NT2/D1 (cell line): ENCODE measurements at regions not wholly inside any gene's neighbourhood (a gene's known extent, or its start where the extent isn't known, plus 50 kb on each side); places are given as distances from the start of the nearest gene placed in this dataset.

Source experiments
- DNase-seq: peaks from one replicate; pipeline ENCODE4 v3.0.0-alpha.2; 2011; ENCODE audit warnings: low read depth, low spot score
- H3K27me3 ChIP-seq: 2 replicates; pipeline ENCODE4 v1.6.0; 2011; ENCODE audit warnings: mild to moderate bottlenecking; ENCODE audit not compliant: insufficient read length, insufficient read depth
- H3K36me3 ChIP-seq: 2 replicates; pipeline ENCODE4 v1.6.1; 2011; ENCODE audit warnings: mild to moderate bottlenecking, low read length, mixed read lengths; ENCODE audit not compliant: insufficient read depth, insufficient read length
- H3K4me1 ChIP-seq: 2 replicates; pipeline ENCODE4 v1.5.1; 2011; ENCODE audit not compliant: insufficient read depth, insufficient read length
- H3K4me3 ChIP-seq: 2 replicates; pipeline ENCODE4 v1.5.1; 2011; ENCODE audit warnings: low read depth; ENCODE audit not compliant: insufficient read length
- H3K9ac ChIP-seq: 2 replicates; pipeline ENCODE4 v1.6.0; 2011; ENCODE audit warnings: low read depth; ENCODE audit not compliant: insufficient read length
- H3K9me3 ChIP-seq: 2 replicates; pipeline ENCODE4 v1.5.1; 2011; ENCODE audit warnings: mild to moderate bottlenecking, low read length; ENCODE audit not compliant: insufficient read depth
- SUZ12 ChIP-seq: IDR thresholded peaks from 2 replicates; pipeline ENCODE4 v1.6.1; 2011; ENCODE audit not compliant: insufficient read length, insufficient read depth; ENCODE audit errors: extremely low read depth
- YY1 ChIP-seq: IDR thresholded peaks from 2 replicates; pipeline ENCODE4 v1.6.1; 2011; ENCODE audit not compliant: insufficient read length, insufficient read depth
- ZNF274 ChIP-seq: IDR thresholded peaks from 2 replicates; pipeline ENCODE4 v1.6.1; 2011; ENCODE audit warnings: mild to moderate bottlenecking, low read depth, low read length

DNA sequence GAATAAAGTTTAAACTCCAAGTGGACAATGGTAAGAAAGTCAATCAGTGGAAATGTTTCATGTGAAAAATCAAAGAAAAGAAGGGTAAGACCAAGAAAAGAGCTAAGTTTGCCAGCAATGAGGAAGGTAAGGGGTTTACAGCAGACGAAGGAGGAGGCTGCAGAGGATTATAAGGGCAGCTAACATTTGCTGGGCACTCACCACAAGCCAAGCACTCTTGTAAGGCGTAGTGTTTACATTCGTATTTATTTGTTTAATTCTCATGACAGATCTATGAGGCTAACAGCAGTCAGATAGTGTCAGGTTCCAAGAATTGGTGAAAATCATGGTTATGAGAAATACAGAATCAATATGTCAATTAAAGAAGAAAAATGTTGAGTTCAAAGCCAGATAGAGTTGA lies 75.2 kb upstream of the NGF start:
- peaks cover 19% of the 10 kb centered on the region for H3K9me3 ChIP-seq
- H3K27me3 ChIP-seq = no peaks in the 10 kb centered on the region
- no peak for DNase-seq
- no peaks in the 10 kb centered on the region for H3K36me3 ChIP-seq
- no peak overlapping the region for H3K9ac ChIP-seq
- H3K4me3 ChIP-seq = no peak overlapping the region
- no peak for TF ChIP-seq SUZ12
- no peak for TF ChIP-seq YY1
- no peak for TF ChIP-seq ZNF274
- no peaks in the 10 kb centered on the region for H3K4me1 ChIP-seq

GRCh38 chr1:115412733-115413132 lies 74.7 kb upstream of the NGF start:
- no peak overlapping the region for H3K4me3 ChIP-seq
- no peaks in the 10 kb centered on the region for H3K36me3 ChIP-seq
- TF ChIP-seq ZNF274 (no peak), YY1 (no peak), SUZ12 (no peak)
- no peak for DNase-seq
- H3K9ac ChIP-seq = no peak overlapping the region
- peaks cover 19% of the 10 kb centered on the region for H3K9me3 ChIP-seq
- H3K4me1 ChIP-seq = no peaks in the 10 kb centered on the region
- no peaks in the 10 kb centered on the region for H3K27me3 ChIP-seq

DNA sequence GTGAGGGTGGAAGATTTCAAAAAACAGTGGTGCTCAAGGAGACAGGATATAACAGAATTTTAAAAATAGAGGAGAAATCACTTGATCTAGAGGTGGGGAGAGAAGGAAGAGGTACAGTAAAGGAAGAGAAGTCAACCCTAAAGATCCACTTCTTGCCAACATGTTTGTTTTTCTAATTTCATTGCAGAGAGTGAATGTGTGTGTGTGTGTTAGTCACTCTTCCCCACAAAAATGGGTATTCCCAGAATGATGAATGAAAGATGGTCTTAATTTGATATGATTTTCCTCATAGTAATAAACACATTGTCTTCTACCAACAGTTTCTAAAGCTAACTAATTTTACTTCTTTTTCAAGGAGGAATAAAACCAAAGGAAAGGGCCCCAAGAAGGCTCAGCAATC lies 74.2 kb upstream of the NGF start:
- Histone ChIP-seq H3K27me3 (no peaks in the 10 kb centered on the region), H3K9ac (no peak overlapping the region), H3K4me3 (no peak overlapping the region), H3K36me3 (no peaks in the 10 kb centered on the region), H3K4me1 (no peaks in the 10 kb centered on the region), H3K9me3 (peaks cover 14% of the 10 kb centered on the region)
- TF ChIP-seq SUZ12 (no peak), ZNF274 (no peak), YY1 (no peak)
- no peak for DNase-seq

DNA sequence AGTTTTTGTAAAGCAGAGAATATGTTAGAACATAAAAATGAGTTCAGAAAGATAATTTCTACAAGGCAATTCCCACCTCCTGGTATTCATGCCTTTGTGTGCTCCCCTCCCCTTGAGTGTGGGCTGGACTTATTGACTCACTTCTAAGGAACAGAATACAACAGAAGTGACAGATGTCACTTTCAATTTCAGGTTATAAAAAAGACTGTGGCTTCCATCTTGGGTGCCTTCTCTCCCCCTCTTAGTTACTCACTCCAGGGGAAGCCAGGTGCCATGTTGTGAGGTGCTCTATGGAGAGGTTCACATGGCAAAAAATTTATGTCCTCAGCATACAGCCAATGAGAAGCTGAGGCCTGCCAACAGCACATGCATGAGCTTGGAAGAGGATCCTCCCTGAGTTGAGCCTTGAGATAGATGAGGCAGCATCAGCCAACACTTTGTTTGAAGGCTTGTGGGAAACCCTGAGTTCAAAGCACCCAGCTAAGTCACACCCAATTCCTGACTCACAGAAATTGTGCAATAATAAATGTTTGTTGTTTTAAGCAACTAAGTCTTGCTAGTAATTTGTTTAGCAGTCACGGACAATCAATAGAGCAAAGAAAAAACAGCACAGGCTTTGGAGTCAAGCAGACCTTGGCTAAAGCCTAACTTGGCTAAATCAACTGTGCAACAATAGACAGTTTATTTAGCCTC lies 73.5 kb upstream of the NGF start:
- Histone ChIP-seq H3K4me3 (no peak overlapping the region), H3K9ac (no peak overlapping the region), H3K9me3 (peaks cover 7% of the 10 kb centered on the region), H3K4me1 (no peaks in the 10 kb centered on the region), H3K36me3 (no peaks in the 10 kb centered on the region), H3K27me3 (no peaks in the 10 kb centered on the region)
- TF ChIP-seq SUZ12 (no peak), ZNF274 (no peak), YY1 (no peak)
- DNase-seq = no peak

- no peak for DNase-seq
- no peak overlapping the region for H3K4me3 ChIP-seq
- no peak for TF ChIP-seq YY1
- no peak for TF ChIP-seq ZNF274
- no peak for TF ChIP-seq SUZ12
- peaks cover 6% of the 10 kb centered on the region; the same call in 1 of the 2 replicates for H3K9me3 ChIP-seq
- no peaks in the 10 kb centered on the region for H3K4me1 ChIP-seq
- no peaks in the 10 kb centered on the region for H3K36me3 ChIP-seq
- H3K27me3 ChIP-seq = no peaks in the 10 kb centered on the region
- no peak overlapping the region for H3K9ac ChIP-seq
Observed at GRCh38 chr1:115409094-115410015, 71.3 kb upstream of the NGF start.

- Histone ChIP-seq H3K4me1 (no peaks in the 10 kb centered on the region), H3K9ac (no peak overlapping the region), H3K27me3 (no peaks in the 10 kb centered on the region), H3K4me3 (no peak overlapping the region), H3K36me3 (no peaks in the 10 kb centered on the region), H3K9me3 (peaks cover 6% of the 10 kb centered on the region; the same call in 1 of the 2 replicates)
- TF ChIP-seq ZNF274 (no peak), YY1 (no peak), SUZ12 (no peak)
- no peak for DNase-seq
Observed at GRCh38 chr1:115408533-115408932, 70.5 kb upstream of the NGF start.

DNA sequence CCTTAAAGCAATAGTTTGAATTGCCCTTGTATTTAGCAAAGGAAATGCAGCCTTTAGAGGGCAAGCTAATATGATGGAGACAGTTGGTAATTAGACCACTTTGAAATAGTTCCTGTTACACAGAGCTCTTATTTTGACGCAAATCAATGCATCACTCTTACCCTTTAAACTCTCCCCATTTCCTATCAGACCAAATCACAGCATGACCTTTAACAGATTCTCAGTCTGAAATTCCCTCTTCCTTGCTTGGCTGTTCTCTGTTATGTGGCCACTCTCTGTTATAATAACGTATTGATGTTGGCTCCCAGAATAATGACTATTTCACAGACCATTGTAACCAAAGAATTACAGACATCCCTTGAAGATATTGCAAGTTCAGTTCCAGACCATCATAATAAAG lies 66.9 kb upstream of the NGF start:
- Histone ChIP-seq H3K4me1 (no peaks in the 10 kb centered on the region), H3K36me3 (no peaks in the 10 kb centered on the region), H3K4me3 (no peak overlapping the region), H3K27me3 (no peaks in the 10 kb centered on the region), H3K9me3 (peaks cover 6% of the 10 kb centered on the region; the same call in 1 of the 2 replicates), H3K9ac (no peak overlapping the region)
- DNase-seq = no peak
- TF ChIP-seq ZNF274 (no peak), YY1 (no peak), SUZ12 (no peak)
